ENCODE measurements at regions not wholly inside any gene's neighbourhood (a gene's known extent, or its start where the extent isn't known, plus 50 kb on each side); places are given as distances from the start of the nearest gene placed in this dataset.

- no peaks in the 10 kb centered on the region for H3K36me3 ChIP-seq (replicated peaks; ENCODE audit: insufficient read depth, low read length)
- H3K9me2 ChIP-seq (replicated peaks; ENCODE audit: insufficient read depth, low read length), result no peaks in the 10 kb centered on the region
- TF ChIP-seq EZH2phosphoT487 (IDR thresholded peaks at IDR 0.05; ENCODE audit: low read length) (no peak), CTCF (IDR thresholded peaks at IDR 0.05; ENCODE audit: low read length) (no peak), EZH2 (optimal IDR thresholded peaks at IDR 0.05; ENCODE audit: low read depth, low read length) (no peak)
- H3K9ac ChIP-seq (ENCODE audit: low read length), result no peak overlapping the region
- H3K4me3 ChIP-seq (ENCODE audit: low read length), result no peak overlapping the region
- H2AFZ ChIP-seq (ENCODE audit: low read length), result no peak overlapping the region
- H3K4me2 ChIP-seq (ENCODE audit: low read depth, low read length), result no peak overlapping the region
- no peaks in the 10 kb centered on the region for H3K27me3 ChIP-seq (replicated peaks; ENCODE audit: insufficient read depth, low read length)
- no peaks in the 10 kb centered on the region for H3K79me2 ChIP-seq (ENCODE audit: low read length)
- no peak overlapping the region for H3K27ac ChIP-seq (ENCODE audit: low read length)
- DNase-seq, result no peak
- H4K20me1 ChIP-seq (ENCODE audit: insufficient read depth, low read length), result no peaks in the 10 kb centered on the region
- H3K9me3 ChIP-seq (replicated peaks; ENCODE audit: insufficient read depth, low read length), result no peaks in the 10 kb centered on the region
- H3F3A ChIP-seq (ENCODE audit: insufficient read depth, low read length), result no peaks in the 10 kb centered on the region
- no peaks in the 10 kb centered on the region for H3K4me1 ChIP-seq (ENCODE audit: low read length)
Observed at GRCh38 chr3:88863196-88863595, 244.2 kb upstream of the EPHA3 start.

GRCh38 chr3:88876724-88877123, 230.7 kb upstream of the EPHA3 start:
- H3K4me3 ChIP-seq (ENCODE audit: low read length), result no peak overlapping the region
- no peaks in the 10 kb centered on the region for H3K27me3 ChIP-seq (replicated peaks; ENCODE audit: insufficient read depth, low read length)
- no peak overlapping the region for H3K4me2 ChIP-seq (ENCODE audit: low read depth, low read length)
- H3K36me3 ChIP-seq (replicated peaks; ENCODE audit: insufficient read depth, low read length), result no peaks in the 10 kb centered on the region
- no peak for DNase-seq
- TF ChIP-seq EZH2phosphoT487 (IDR thresholded peaks at IDR 0.05; ENCODE audit: low read length) (no peak), CTCF (IDR thresholded peaks at IDR 0.05; ENCODE audit: low read length) (no peak), EZH2 (optimal IDR thresholded peaks at IDR 0.05; ENCODE audit: low read depth, low read length) (no peak)
- no peak overlapping the region for H3K27ac ChIP-seq (ENCODE audit: low read length)
- H3K9ac ChIP-seq (ENCODE audit: low read length), result no peak overlapping the region
- no peaks in the 10 kb centered on the region for H3K79me2 ChIP-seq (ENCODE audit: low read length)
- H2AFZ ChIP-seq (ENCODE audit: low read length), result no peak overlapping the region
- H3K9me2 ChIP-seq (replicated peaks; ENCODE audit: insufficient read depth, low read length), result no peaks in the 10 kb centered on the region
- H3K9me3 ChIP-seq (replicated peaks; ENCODE audit: insufficient read depth, low read length), result no peaks in the 10 kb centered on the region
- no peaks in the 10 kb centered on the region for H3K4me1 ChIP-seq (ENCODE audit: low read length)
- no peaks in the 10 kb centered on the region for H3F3A ChIP-seq (ENCODE audit: insufficient read depth, low read length)
- H4K20me1 ChIP-seq (ENCODE audit: insufficient read depth, low read length), result no peaks in the 10 kb centered on the region

- H3K9ac ChIP-seq (ENCODE audit: low read length), result no peak overlapping the region
- no peak overlapping the region for H3K4me3 ChIP-seq (ENCODE audit: low read length)
- H3K4me2 ChIP-seq (ENCODE audit: low read depth, low read length), result no peak overlapping the region
- no peak for TF ChIP-seq EZH2phosphoT487 (IDR thresholded peaks at IDR 0.05; ENCODE audit: low read length)
- no peak for TF ChIP-seq CTCF (IDR thresholded peaks at IDR 0.05; ENCODE audit: low read length)
- no peak for TF ChIP-seq EZH2 (optimal IDR thresholded peaks at IDR 0.05; ENCODE audit: low read depth, low read length)
- no peaks in the 10 kb centered on the region for H3F3A ChIP-seq (ENCODE audit: insufficient read depth, low read length)
- no peaks in the 10 kb centered on the region for H3K4me1 ChIP-seq (ENCODE audit: low read length)
- no peaks in the 10 kb centered on the region for H3K36me3 ChIP-seq (replicated peaks; ENCODE audit: insufficient read depth, low read length)
- no peak for DNase-seq
- H3K27me3 ChIP-seq (replicated peaks; ENCODE audit: insufficient read depth, low read length), result no peaks in the 10 kb centered on the region
- H2AFZ ChIP-seq (ENCODE audit: low read length), result no peak overlapping the region
- H3K27ac ChIP-seq (ENCODE audit: low read length), result no peak overlapping the region
- H3K9me2 ChIP-seq (replicated peaks; ENCODE audit: insufficient read depth, low read length), result no peaks in the 10 kb centered on the region
- no peaks in the 10 kb centered on the region for H4K20me1 ChIP-seq (ENCODE audit: insufficient read depth, low read length)
- no peaks in the 10 kb centered on the region for H3K79me2 ChIP-seq (ENCODE audit: low read length)
- H3K9me3 ChIP-seq (replicated peaks; ENCODE audit: insufficient read depth, low read length), result no peaks in the 10 kb centered on the region
Observed at GRCh38 chr3:88879905-88880304, 227.5 kb upstream of the EPHA3 start.

Measured in MM.1S (cell line).